Hepatocyte (in vitro differentiated cells): ENCODE measurements at regions not wholly inside any gene's neighbourhood (a gene's known extent, or its start where the extent isn't known, plus 50 kb on each side); places are given as distances from the start of the nearest gene placed in this dataset.

Experiments used
- DNase-seq: peaks from one replicate; pipeline ENCODE4 v3.0.0-alpha.2; 2016; ENCODE audit warnings: low spot score
- H2AFZ ChIP-seq: fragments of 200-600 bp; sonication (generic); 2 replicates; pipeline ENCODE4 v1.6.0; 2016; ENCODE audit warnings: antibody characterized with exemption, mild to moderate bottlenecking
- H3K27ac ChIP-seq: fragments of 200-600 bp; sonication (generic); 2 replicates; pipeline ENCODE4 v1.5.1; 2016; ENCODE audit warnings: mild to moderate bottlenecking
- H3K27me3 ChIP-seq: fragments of 200-600 bp; sonication (generic); 2 replicates; pipeline ENCODE4 v1.6.1; 2016
- H3K36me3 ChIP-seq: fragments of 200-600 bp; sonication (generic); replicated peaks from 2 replicates; pipeline ENCODE4 v1.5.1; 2016; ENCODE audit warnings: low read depth; ENCODE audit not compliant: insufficient read depth
- H3K4me1 ChIP-seq: fragments of 200-600 bp; sonication (generic); 2 replicates; pipeline ENCODE4 v1.5.1; 2016; ENCODE audit warnings: mild to moderate bottlenecking, moderate library complexity; ENCODE audit not compliant: insufficient read depth
- H3K4me2 ChIP-seq: fragments of 200-600 bp; sonication (generic); 2 replicates; pipeline ENCODE4 v1.6.0; 2016
- H3K4me3 ChIP-seq: fragments of 200-600 bp; sonication (generic); 2 replicates; pipeline ENCODE4 v1.5.1; 2016; ENCODE audit warnings: mild to moderate bottlenecking
- H3K79me2 ChIP-seq: fragments of 200-600 bp; sonication (generic); 2 replicates; pipeline ENCODE4 v1.6.0; 2017; ENCODE audit warnings: mild to moderate bottlenecking
- H3K9me2 ChIP-seq: fragments of 200-600 bp; sonication (generic); replicated peaks from 2 replicates; pipeline ENCODE4 v1.6.0; 2017; ENCODE audit warnings: mild to moderate bottlenecking; ENCODE audit not compliant: insufficient read depth
- H3K9me3 ChIP-seq: fragments of 200-600 bp; sonication (generic); 2 replicates; pipeline ENCODE4 v1.5.1; 2016; ENCODE audit warnings: low read depth, mild to moderate bottlenecking
- H4K20me1 ChIP-seq: fragments of 200-600 bp; sonication (generic); 2 replicates; pipeline ENCODE4 v1.6.0; 2016; ENCODE audit warnings: mild to moderate bottlenecking; ENCODE audit not compliant: insufficient read depth, poor library complexity, severe bottlenecking
- CTCF ChIP-seq: fragments of 200-600 bp; sonication (generic); IDR thresholded peaks from 2 replicates; pipeline ENCODE4 v1.5.1; 2016; ENCODE audit warnings: antibody characterized with exemption, mild to moderate bottlenecking; ENCODE audit not compliant: poor library complexity
- EZH2 ChIP-seq: fragments of 200-600 bp; sonication (generic); IDR thresholded peaks from 2 replicates; pipeline ENCODE4 v1.6.1; 2016; ENCODE audit warnings: antibody characterized with exemption, mild to moderate bottlenecking, borderline replicate concordance
- EZH2phosphoT487 ChIP-seq: fragments of 200-600 bp; sonication (generic); IDR thresholded peaks from one replicate; pipeline ENCODE4 v1.6.1; 2018; ENCODE audit warnings: antibody characterized with exemption, mild to moderate bottlenecking, low read depth, moderate library complexity; ENCODE audit not compliant: unreplicated experiment, severe bottlenecking
- WGBS: methylation state at CpG from one replicate; pipeline ENCODE4 v1.1.6; 2016; ENCODE audit warnings: low lambda C conversion rate; ENCODE audit errors: missing lambda C conversion rate; 5-methylcytosine and 5-hydroxymethylcytosine counted together

- Histone ChIP-seq H2AFZ (no peak overlapping the region), H3K36me3 (no peaks in the 10 kb centered on the region), H3K27me3 (no peaks in the 10 kb centered on the region), H4K20me1 (no peaks in the 10 kb centered on the region), H3K9me3 (no peaks in the 10 kb centered on the region), H3K79me2 (no peaks in the 10 kb centered on the region), H3K9me2 (no peaks in the 10 kb centered on the region), H3K4me1 (peaks cover 15% of the 10 kb centered on the region), H3K27ac (no peak overlapping the region), H3K4me2 (no peak overlapping the region), H3K4me3 (no peak overlapping the region)
- DNase-seq: no peak
- TF ChIP-seq CTCF: no peak
- TF ChIP-seq EZH2phosphoT487: no peak
- TF ChIP-seq EZH2: no peak
- WGBS: 92% methylated on average over 5 of the region's 5 CpGs
Measured at GRCh38 chr10:78405231-78405630, 371.6 kb downstream of the RPS24 start.

- Histone ChIP-seq H3K79me2 (no peaks in the 10 kb centered on the region), H4K20me1 (no peaks in the 10 kb centered on the region), H3K27me3 (no peaks in the 10 kb centered on the region), H3K4me1 (peaks cover 15% of the 10 kb centered on the region), H3K9me3 (no peaks in the 10 kb centered on the region), H3K27ac (no peak overlapping the region), H3K4me3 (no peak overlapping the region), H3K9me2 (no peaks in the 10 kb centered on the region), H3K36me3 (no peaks in the 10 kb centered on the region), H3K4me2 (no peak overlapping the region), H2AFZ (no peak overlapping the region)
- WGBS: 83% methylated on average over 6 of the region's 6 CpGs
- TF ChIP-seq EZH2: no peak
- TF ChIP-seq CTCF: no peak
- no peak for TF ChIP-seq EZH2phosphoT487
- DNase-seq: no peak
Measured at GRCh38 chr10:78405736-78406135, 372.1 kb downstream of the RPS24 start.

- Histone ChIP-seq H4K20me1 (no peaks in the 10 kb centered on the region), H3K4me1 (peaks cover 14% of the 10 kb centered on the region), H3K27me3 (no peaks in the 10 kb centered on the region), H3K36me3 (no peaks in the 10 kb centered on the region), H3K9me3 (no peaks in the 10 kb centered on the region), H3K27ac (no peak overlapping the region), H2AFZ (no peak overlapping the region), H3K4me3 (no peak overlapping the region), H3K79me2 (no peaks in the 10 kb centered on the region), H3K4me2 (peak overlapping the region; percentile 71), H3K9me2 (no peaks in the 10 kb centered on the region)
- DNase-seq: no peak
- WGBS: 35% methylated on average over 10 of the region's 10 CpGs
- TF ChIP-seq EZH2phosphoT487: no peak
Measured at GRCh38 chr10:78406648-78407008, 373.0 kb downstream of the RPS24 start.

GRCh38 chr10:78407009-78407711 lies 373.5 kb downstream of the RPS24 start:
- no peak for TF ChIP-seq EZH2phosphoT487
- TF ChIP-seq CTCF: no peak
- TF ChIP-seq EZH2: no peak
- WGBS: 9% methylated on average over 20 of the region's 20 CpGs
- Histone ChIP-seq H3K36me3 (no peaks in the 10 kb centered on the region), H2AFZ (peak overlapping the region; percentile 77), H3K27ac (peak overlapping the region; percentile 61), H3K9me3 (no peaks in the 10 kb centered on the region), H4K20me1 (no peaks in the 10 kb centered on the region), H3K27me3 (no peaks in the 10 kb centered on the region), H3K4me3 (peak overlapping the region; percentile 19), H3K4me2 (peak overlapping the region; percentile 71), H3K9me2 (no peaks in the 10 kb centered on the region), H3K79me2 (no peaks in the 10 kb centered on the region), H3K4me1 (peaks cover 9% of the 10 kb centered on the region)
- DNase-seq: peak; percentile 93
